ENCODE measurements at regions not wholly inside any gene's neighbourhood (a gene's known extent, or its start where the extent isn't known, plus 50 kb on each side); places are given as distances from the start of the nearest gene placed in this dataset.

GRCh38 chr3:27584874-27585273 is 100.7 kb upstream of the SLC4A7 start:
- DNase-seq (ENCODE audit: low read depth in 1 of 2, low spot score in 2 of 2): no peak
- Histone ChIP-seq H2AFZ (ENCODE audit: low read length) (no peak overlapping the region), H2BK12ac (ENCODE audit: low read depth, low read length) (no peak overlapping the region), H3K9ac (replicated peaks in 1 of 4; ENCODE audit: extremely low read depth in 1 of 4, low read depth in 3 of 4, low read length in 3 of 4) (no peak overlapping the region), H3K23me2 (ENCODE audit: low read depth, low read length) (no peaks in the 10 kb centered on the region), H2BK15ac (ENCODE audit: low read length) (no peak overlapping the region), H4K8ac (ENCODE audit: extremely low read depth, insufficient read depth, low read length) (no peak overlapping the region), H3K79me2 (ENCODE audit: control insufficient read depth in 1 of 2, insufficient read depth in 2 of 2, low read length in 2 of 2) (no peaks in the 10 kb centered on the region), H3K56ac (replicated peaks; ENCODE audit: insufficient read length, low read depth, low read length) (no peak overlapping the region), H3K23ac (ENCODE audit: insufficient read length) (no peak overlapping the region), H3K36me3 (ENCODE audit: control insufficient read depth in 2 of 4, insufficient read depth in 4 of 4, low read length in 3 of 4) (no peaks in the 10 kb centered on the region), H3K27ac (ENCODE audit: low read depth, low read length) (no peak overlapping the region), H3K4me2 (ENCODE audit: insufficient read depth in 1 of 2, low read depth in 2 of 2, low read length in 2 of 2) (no peak overlapping the region), H4K91ac (replicated peaks; ENCODE audit: insufficient read length, low read length) (no peak overlapping the region), H2BK120ac (replicated peaks; ENCODE audit: low read depth, low read length) (no peak overlapping the region), H3K79me1 (ENCODE audit: low read depth, low read length) (no peaks in the 10 kb centered on the region), H3K4ac (replicated peaks; ENCODE audit: insufficient read length, low read depth, low read length) (no peak overlapping the region), H2AK5ac (ENCODE audit: low read depth, low read length) (no peak overlapping the region), H3K27me3 (replicated peaks in 1 of 4; ENCODE audit: control insufficient read depth in 3 of 4, extremely low read depth in 1 of 4, insufficient read depth in 3 of 4, low read length in 3 of 4) (no peaks in the 10 kb centered on the region), H4K20me1 (replicated peaks in 1 of 2; ENCODE audit: control insufficient read depth in 1 of 2, insufficient read depth in 2 of 2, low read length in 2 of 2) (no peaks in the 10 kb centered on the region), H3K4me3 (ENCODE audit: extremely low read depth in 1 of 4, insufficient read depth in 2 of 4, low read depth in 3 of 4, low read length in 4 of 4) (no peak overlapping the region), H3K9me3 (ENCODE audit: insufficient read depth in 2 of 2, low read depth in 1 of 2, low read length in 1 of 2) (no peaks in the 10 kb centered on the region; a peak in 1 of 4 replicates), H4K5ac (ENCODE audit: insufficient read length, low read depth, low read length) (no peak overlapping the region), H3K14ac (ENCODE audit: insufficient read length) (no peak overlapping the region), H3K4me1 (replicated peaks in 1 of 4; ENCODE audit: control insufficient read depth in 3 of 4, insufficient read depth in 4 of 4, low read length in 3 of 4) (peaks cover 0 to 7% (median 2%) of the 10 kb centered on the region in 4 experiments; a peak in 5 of 7 replicates), H3K18ac (ENCODE audit: extremely low read depth, low read length) (no peak overlapping the region), H2BK5ac (ENCODE audit: low read depth, low read length) (no peak overlapping the region), H2BK20ac (ENCODE audit: low read length) (no peak overlapping the region)
- TF ChIP-seq ATF2 (IDR thresholded peaks at IDR 0.05; ENCODE audit: low read length): no peak
- no peak for TF ChIP-seq SP4 (IDR thresholded peaks at IDR 0.05; ENCODE audit: low read length)
- no peak for TF ChIP-seq HDAC2 (IDR thresholded peaks at IDR 0.05; ENCODE audit: borderline replicate concordance in 1 of 2, low read depth in 2 of 2, low read length in 2 of 2)
- TF ChIP-seq KDM1A (IDR thresholded peaks at IDR 0.05; ENCODE audit: borderline replicate concordance, low read length): no peak
- TF ChIP-seq SIRT6 (IDR thresholded peaks at IDR 0.05; ENCODE audit: low read length): no peak
- TF ChIP-seq TCF12 (IDR thresholded peaks at IDR 0.05; ENCODE audit: low read depth, low read length): no peak
- TF ChIP-seq KDM5A (IDR thresholded peaks at IDR 0.05; ENCODE audit: low read length): no peak
- TF ChIP-seq ZNF274 (IDR thresholded peaks at IDR 0.05; ENCODE audit: borderline replicate concordance, extremely low read depth, low read length): no peak
- no peak for TF ChIP-seq RAD21 (IDR thresholded peaks at IDR 0.05 in 1 of 2, conservative IDR thresholded peaks at IDR 0.05 in 1 of 2; ENCODE audit: low read depth in 2 of 2, low read length in 2 of 2)
- TF ChIP-seq BCL11A (IDR thresholded peaks at IDR 0.05; ENCODE audit: low read depth in 2 of 2, low read length in 2 of 2): no peak
- TF ChIP-seq RBBP5 (IDR thresholded peaks at IDR 0.05; ENCODE audit: borderline replicate concordance, low read depth, low read length): no peak
- no peak for TF ChIP-seq CEBPB (IDR thresholded peaks at IDR 0.05; ENCODE audit: low read depth, low read length)
- no peak for TF ChIP-seq GABPA (IDR thresholded peaks at IDR 0.05; ENCODE audit: borderline replicate concordance, insufficient read depth, low read length)
- CTCF ChIA-PET (ENCODE audit: partially characterized antibody): interaction anchor here (0.6 to 1.2 kb wide), 2 partner anchors 32 to 48 kb away, joined by 3 to 4 read pairs; no protein-coding TSS in a partner anchor
- no peak for FAIRE-seq
- POLR2A ChIA-PET (ENCODE audit: partially characterized antibody): interaction anchor here (1.1 kb wide), 1 partner anchor 95 kb away, joined by 3 read pairs; no protein-coding TSS in a partner anchor
- 46% methylated on average over 2 of the region's 2 CpGs; no CpG with 5 or more reads in 1 of the 2 experiments for WGBS, 2 experiments (ENCODE audit: extremely low coverage in 1 of 2, insufficient coverage in 1 of 2, insufficient read length in 1 of 2, insufficient replicate concordance in 2 of 2, low coverage in 1 of 2, low lambda C conversion rate in 2 of 2, missing lambda C conversion rate in 1 of 2)

All from H1 (cell line).